Spleen (tissue), 11 donors: ENCODE measurements at regions not wholly inside any gene's neighbourhood (a gene's known extent, or its start where the extent isn't known, plus 50 kb on each side); places are given as distances from the start of the nearest gene placed in this dataset.

Source experiments
- DNase-seq: peaks from one replicate; pipeline ENCODE4 v3.0.0-alpha.2; 2020
- H3K27ac ChIP-seq, 8 donors: fragments of 200-600 bp; sonication (generic) in 7 of 8; 1 replicate in 4 of 8; 2 replicates in 4 of 8; pipeline versions ENCODE4 v1.5.0 to v1.8.0; 2016 to 2021; ENCODE audit warnings: inconsistent platforms in 4 of 8, mild to moderate bottlenecking in 4 of 8, moderate library complexity in 1 of 8
- H3K27me3 ChIP-seq, 7 donors: fragments of 200-600 bp; sonication (generic) in 6 of 7; replicated peaks in 1 of 7; 1 replicate in 4 of 7; 2 replicates in 3 of 7; pipeline versions ENCODE4 v1.5.0 to v1.8.0; 2016 to 2021; ENCODE audit warnings: inconsistent platforms in 3 of 7, mild to moderate bottlenecking in 1 of 7
- H3K36me3 ChIP-seq, 6 donors: fragments of 200-600 bp; sonication (generic) in 5 of 6; 1 replicate in 4 of 6; 2 replicates in 2 of 6; pipeline versions ENCODE4 v1.5.0 to v1.8.0; 2016 to 2021; ENCODE audit warnings: inconsistent platforms in 2 of 6
- H3K4me1 ChIP-seq, 6 donors: fragments of 200-600 bp; sonication (generic) in 5 of 6; 1 replicate in 3 of 6; 2 replicates in 3 of 6; pipeline versions ENCODE4 v1.5.0 to v1.8.0; 2016 to 2021; ENCODE audit warnings: inconsistent platforms in 3 of 6
- H3K4me3 ChIP-seq, 8 donors: fragments of 200-600 bp; sonication (generic) in 7 of 8; 1 replicate in 4 of 8; 2 replicates in 4 of 8; pipeline versions ENCODE4 v1.5.0 to v1.8.0; 2016 to 2021; ENCODE audit warnings: inconsistent platforms in 4 of 8, mild to moderate bottlenecking in 4 of 8, moderate library complexity in 2 of 8
- H3K9me3 ChIP-seq, 8 donors: fragments of 200-600 bp; sonication (generic) in 7 of 8; 1 replicate in 4 of 8; 2 replicates in 4 of 8; pipeline versions ENCODE4 v1.5.0 to v1.8.0; 2016 to 2021; ENCODE audit warnings: inconsistent platforms in 4 of 8
- POLR2A ChIP-seq, 3 donors: fragments of 450-650 bp; IDR thresholded peaks; one replicate each; pipeline ENCODE4 v1.5.1; 2017; ENCODE audit warnings: antibody characterized with exemption in 3 of 3, mild to moderate bottlenecking in 1 of 3
- POLR2AphosphoS5 ChIP-seq, 3 donors: sonication (generic); formaldehyde crosslinking; IDR thresholded peaks; one replicate each; pipeline ENCODE4 v1.5.1; 2017; ENCODE audit warnings: antibody characterized with exemption in 3 of 3
- whole genome bisulfite sequencing, 5 donors: extraction: QIAGEN DNeasy Blood & Tissue Kit in 3 of 5; methylation state at CpG; one replicate each; pipeline versions ENCODE4 v1.1.5 to v1.1.7; 2013 to 2018; 5-methylcytosine and 5-hydroxymethylcytosine counted together
- intact Hi-C: fragments of 100-400 bp; cut with DNase I; formaldehyde crosslinking; loops from one replicate; pipeline ENCODE4 v1.15.0; 2023; ENCODE audit warnings: low total_unique reads
- TF ChIP-seq, protein P1 (sequence below), 11 experiments: fragments of 200-600 bp in 7 of 11; fragments of 450-650 bp in 4 of 11; sonication (generic) in 4 of 11; IDR thresholded peaks in 8 of 11; conservative IDR thresholded peaks in 3 of 11; 1 replicate in 7 of 11; 2 replicates in 4 of 11; pipeline versions ENCODE4 v1.4.0 to v1.8.0; 2016 to 2021; ENCODE audit warnings: antibody characterized with exemption in 11 of 11, inconsistent platforms in 4 of 11, mild to moderate bottlenecking in 1 of 11
- donor health status: healthy with polysubstance abuse.
- donor health status: DM: no; HTN: no; CAD: no; lungs with moderate emphysema.
- donor health status: DM: no; HTN: no; CAD: no.
- donor health status: Bipolar disorder and iron deficiency.
- donor health status: healthy.
- donor health status: DM: no; HTN: no; CAD: no.
- donor health status: DM: yes; HTN: yes; CAD: no.

DNA sequence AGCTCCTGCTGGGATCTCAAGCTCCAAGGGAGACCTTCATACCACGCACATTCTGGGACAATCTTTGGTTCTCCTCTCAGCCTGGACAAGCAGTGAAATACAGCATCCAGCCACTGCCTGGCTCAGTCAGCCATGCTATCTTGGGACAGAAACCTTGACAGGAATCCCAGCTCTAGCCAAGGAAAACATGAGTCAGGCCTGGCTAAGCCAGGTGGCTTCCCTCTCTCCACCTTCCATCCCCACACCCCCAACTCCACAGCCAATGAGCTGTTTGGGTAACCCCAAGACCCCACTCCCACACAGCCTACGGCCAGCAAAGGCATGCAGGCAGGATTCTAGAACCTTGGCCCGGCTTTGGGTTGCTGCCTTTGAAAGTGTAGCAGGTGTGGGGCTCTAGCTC lies 64.9 kb downstream of the MCFD2 start:
- no peaks in the 10 kb centered on the region for H3K36me3 ChIP-seq
- peaks cover 0 to 13% (median 0%) of the 10 kb centered on the region in 7 donors for H3K27me3 ChIP-seq
- intact Hi-C loops = no loop called here
- peaks cover 8 to 48% (median 29%) of the 10 kb centered on the region in 6 donors for H3K4me1 ChIP-seq
- TF ChIP-seq POLR2AphosphoS5 (IDR thresholded peaks at IDR 0.05) (no peak), POLR2A (IDR thresholded peaks at IDR 0.05) (no peak)
- TF ChIP-seq, protein P1, sequence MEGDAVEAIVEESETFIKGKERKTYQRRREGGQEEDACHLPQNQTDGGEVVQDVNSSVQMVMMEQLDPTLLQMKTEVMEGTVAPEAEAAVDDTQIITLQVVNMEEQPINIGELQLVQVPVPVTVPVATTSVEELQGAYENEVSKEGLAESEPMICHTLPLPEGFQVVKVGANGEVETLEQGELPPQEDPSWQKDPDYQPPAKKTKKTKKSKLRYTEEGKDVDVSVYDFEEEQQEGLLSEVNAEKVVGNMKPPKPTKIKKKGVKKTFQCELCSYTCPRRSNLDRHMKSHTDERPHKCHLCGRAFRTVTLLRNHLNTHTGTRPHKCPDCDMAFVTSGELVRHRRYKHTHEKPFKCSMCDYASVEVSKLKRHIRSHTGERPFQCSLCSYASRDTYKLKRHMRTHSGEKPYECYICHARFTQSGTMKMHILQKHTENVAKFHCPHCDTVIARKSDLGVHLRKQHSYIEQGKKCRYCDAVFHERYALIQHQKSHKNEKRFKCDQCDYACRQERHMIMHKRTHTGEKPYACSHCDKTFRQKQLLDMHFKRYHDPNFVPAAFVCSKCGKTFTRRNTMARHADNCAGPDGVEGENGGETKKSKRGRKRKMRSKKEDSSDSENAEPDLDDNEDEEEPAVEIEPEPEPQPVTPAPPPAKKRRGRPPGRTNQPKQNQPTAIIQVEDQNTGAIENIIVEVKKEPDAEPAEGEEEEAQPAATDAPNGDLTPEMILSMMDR (IDR thresholded peaks at IDR 0.05 in 8 of 11, conservative IDR thresholded peaks at IDR 0.05 in 3 of 11) = no peak
- H3K4me3 ChIP-seq = no peak overlapping the region
- H3K27ac ChIP-seq = peak overlapping the region in 4 of 8 donors; percentile 79 to 83 (median 81)
- no peaks in the 10 kb centered on the region for H3K9me3 ChIP-seq
- no peak for DNase-seq
- 58 to 90% (median 74%) methylated on average over 2 to 3 of the region's 3 CpGs for WGBS, 5 donors

DNA sequence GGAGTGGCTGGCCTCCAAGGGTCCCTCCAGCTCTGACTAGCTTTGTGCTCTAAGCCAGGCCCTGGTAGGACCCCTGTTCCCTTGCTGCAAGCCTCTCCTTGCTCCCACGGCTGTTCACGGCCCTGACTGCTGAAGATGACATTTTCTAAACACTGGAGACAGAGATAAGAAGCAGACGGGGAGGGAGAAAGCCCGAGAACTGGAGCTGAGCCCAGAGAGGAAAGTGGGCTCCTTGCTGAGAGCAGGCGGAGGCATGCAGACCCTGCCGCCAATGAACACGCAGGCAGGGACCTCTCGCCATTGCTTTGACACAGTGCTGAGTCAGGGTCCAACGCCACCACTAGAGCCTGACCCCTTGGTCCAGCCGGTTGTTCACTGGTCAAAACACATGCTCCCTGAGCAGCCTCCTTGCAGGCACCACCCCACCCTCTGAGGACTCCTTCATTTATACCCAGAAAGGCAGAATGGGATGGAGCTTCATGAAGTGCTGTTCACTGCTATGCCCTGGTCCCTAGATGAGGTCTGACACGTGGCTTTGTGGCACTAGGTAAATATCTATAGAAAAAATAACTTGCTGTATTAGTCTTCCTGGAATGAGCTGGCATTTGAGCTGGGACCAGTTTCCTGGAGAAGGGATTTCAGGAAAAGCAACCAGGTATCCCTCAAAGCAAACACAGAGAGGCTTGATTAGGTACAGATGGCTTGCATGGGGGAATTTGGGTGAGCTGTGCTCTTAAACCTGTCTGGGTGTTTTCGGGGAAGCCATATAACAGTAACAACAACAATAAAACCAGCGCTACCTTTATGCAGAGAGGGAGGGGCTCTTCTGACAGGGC lies 65.7 kb downstream of the MCFD2 start:
- H3K4me1 ChIP-seq = peaks cover 8 to 54% (median 32%) of the 10 kb centered on the region in 6 donors
- 58 to 74% (median 63%) methylated on average over 13 of the region's 13 CpGs for WGBS, 5 donors
- peaks cover 0 to 13% (median 0%) of the 10 kb centered on the region in 7 donors for H3K27me3 ChIP-seq
- no peak overlapping the region for H3K4me3 ChIP-seq
- TF ChIP-seq POLR2AphosphoS5 (IDR thresholded peaks at IDR 0.05) = peak in 2 of 3 donors; percentile 74 to 76
- TF ChIP-seq, protein P1 (IDR thresholded peaks at IDR 0.05 in 8 of 11, conservative IDR thresholded peaks at IDR 0.05 in 3 of 11) = no peak
- TF ChIP-seq POLR2A (IDR thresholded peaks at IDR 0.05) = no peak
- H3K27ac ChIP-seq = peak overlapping the region in 7 of 8 donors; percentile 30 to 83 (median 79)
- intact Hi-C loops = no loop called here
- DNase-seq = no peak
- H3K36me3 ChIP-seq = no peaks in the 10 kb centered on the region
- no peaks in the 10 kb centered on the region for H3K9me3 ChIP-seq

DNA sequence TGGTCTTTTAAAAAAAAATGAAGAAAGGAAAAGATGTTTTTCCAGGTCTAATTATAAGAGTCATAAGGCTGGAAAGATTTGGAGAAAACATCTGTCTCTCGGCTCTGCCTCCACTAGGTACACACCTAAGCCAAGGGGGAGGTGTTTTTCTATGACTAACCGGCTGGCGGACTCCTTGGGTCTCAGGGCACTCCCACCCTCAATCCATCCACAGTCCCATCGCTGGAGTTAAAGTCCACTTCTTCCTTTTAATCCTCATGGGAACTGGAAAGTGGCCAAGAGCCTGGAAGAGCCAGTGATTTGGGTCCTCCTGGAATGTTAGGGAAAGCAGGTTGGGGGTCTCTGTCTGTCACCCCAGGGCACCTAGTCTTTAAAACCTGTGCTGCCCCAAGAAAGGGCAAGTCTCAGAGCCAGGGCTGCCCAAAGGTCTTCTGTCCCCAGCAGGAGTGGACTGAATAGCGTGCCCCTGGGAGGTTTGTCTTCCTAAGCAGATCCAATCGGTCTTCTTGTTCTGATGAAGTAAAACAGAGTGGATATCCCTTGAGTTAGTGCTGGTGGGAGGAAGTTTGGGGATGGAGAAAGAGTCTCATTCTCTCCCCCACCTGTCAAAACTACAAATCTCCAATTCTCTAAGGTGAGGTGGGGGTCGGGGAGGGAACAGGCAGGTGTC lies 66.4 kb downstream of the MCFD2 start:
- TF ChIP-seq POLR2AphosphoS5 (IDR thresholded peaks at IDR 0.05) = no peak
- no peak for TF ChIP-seq POLR2A (IDR thresholded peaks at IDR 0.05)
- TF ChIP-seq, protein P1 (IDR thresholded peaks at IDR 0.05 in 8 of 11, conservative IDR thresholded peaks at IDR 0.05 in 3 of 11) = no peak
- Histone ChIP-seq H3K4me3 (no peak overlapping the region), H3K9me3 (no peaks in the 10 kb centered on the region), H3K4me1 (peaks cover 4 to 46% (median 28%) of the 10 kb centered on the region in 6 donors), H3K36me3 (no peaks in the 10 kb centered on the region), H3K27me3 (peaks cover 0 to 13% (median 0%) of the 10 kb centered on the region in 7 donors), H3K27ac (peak overlapping the region in 7 of 8 donors; percentile 30 to 83 (median 79))
- intact Hi-C loops = no loop called here
- WGBS, 5 donors = 68 to 83% (median 77%) methylated on average over 7 of the region's 7 CpGs
- no peak for DNase-seq

DNA sequence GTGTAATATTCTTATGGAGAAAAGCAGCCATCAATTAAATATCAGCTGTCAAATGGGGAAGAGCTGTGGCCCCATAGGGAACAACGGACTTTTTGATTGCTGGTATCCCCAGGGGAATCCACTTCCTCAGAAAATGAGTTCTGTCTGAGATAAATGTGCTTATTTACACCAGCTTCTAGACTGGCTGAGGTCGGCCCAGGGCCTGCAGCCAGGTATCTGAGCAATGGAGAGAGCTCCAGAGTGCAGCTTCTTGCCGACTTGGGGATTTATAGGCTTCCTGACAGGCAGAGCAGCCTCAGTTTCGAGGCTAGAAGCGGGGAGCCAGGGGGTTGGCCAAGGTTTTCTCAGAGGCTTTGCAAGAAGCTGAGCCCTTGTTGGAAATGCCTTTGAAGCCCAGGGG lies 67.2 kb downstream of the MCFD2 start:
- Histone ChIP-seq H3K27me3 (peaks cover 0 to 13% (median 0%) of the 10 kb centered on the region in 7 donors), H3K27ac (peak overlapping the region; percentile 48 to 83 (median 76)), H3K9me3 (no peaks in the 10 kb centered on the region), H3K4me1 (peaks cover 4 to 42% (median 26%) of the 10 kb centered on the region in 6 donors), H3K36me3 (no peaks in the 10 kb centered on the region), H3K4me3 (no peak overlapping the region)
- intact Hi-C loops = no loop called here
- TF ChIP-seq POLR2AphosphoS5 (IDR thresholded peaks at IDR 0.05) (no peak), POLR2A (IDR thresholded peaks at IDR 0.05) (no peak)
- TF ChIP-seq, protein P1 (IDR thresholded peaks at IDR 0.05 in 8 of 11, conservative IDR thresholded peaks at IDR 0.05 in 3 of 11) = no peak
- WGBS, 5 donors = 21 to 37% (median 32%) methylated on average over 5 of the region's 5 CpGs
- no peak for DNase-seq
